A549 (cell line): ENCODE measurements at regions not wholly inside any gene's neighbourhood (a gene's known extent, or its start where the extent isn't known, plus 50 kb on each side); places are given as distances from the start of the nearest gene placed in this dataset.

Experiments used
- HOXB13 ChIP-seq: fragments of 250-450 bp; sonication (Bioruptor Pico); IDR thresholded peaks from 2 replicates; pipeline ENCODE4 v1.5.0; 2020; ENCODE audit warnings: low read depth, mild to moderate bottlenecking, moderate library complexity
- POLR2A ChIP-seq: IDR thresholded peaks from 2 replicates; pipeline ENCODE4 v1.6.1; 2012; ENCODE audit warnings: mild to moderate bottlenecking, low read length

DNA sequence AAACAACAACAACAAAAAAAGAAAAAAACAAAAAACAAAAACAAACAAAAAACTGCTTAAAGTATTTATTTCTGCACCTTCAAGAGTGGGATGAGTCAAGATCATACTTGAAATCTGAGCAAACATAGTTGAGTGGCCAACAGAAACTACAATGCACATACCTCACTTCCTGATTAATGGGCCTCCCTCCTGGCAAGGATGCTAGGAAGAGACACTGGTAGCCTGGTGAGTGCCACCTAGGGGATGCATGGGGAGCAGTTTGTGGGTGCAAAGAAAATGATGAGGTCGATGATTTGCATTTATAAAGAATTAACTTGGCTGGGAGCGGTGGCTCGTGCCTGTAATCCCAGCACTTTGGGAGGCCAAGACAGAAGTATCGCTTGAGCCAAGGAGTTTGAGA is 808.1 kb downstream of the MAFB start:
- TF ChIP-seq HOXB13 (CRISPR knock-in tag) = no peak
- TF ChIP-seq POLR2A = no peak
